GM18867 (cell line): ENCODE measurements at regions not wholly inside any gene's neighbourhood (a gene's known extent, or its start where the extent isn't known, plus 50 kb on each side); places are given as distances from the start of the nearest gene placed in this dataset.

ENCODE experiments used
- ATAC-seq: cut with Tn5 transposase; IDR thresholded peaks from one replicate; pipeline ENCODE4 v1.9.1; 2021; ENCODE audit warnings: mild to moderate bottlenecking, moderate library complexity; ENCODE audit not compliant: unreplicated experiment

GRCh38 chr13:74084375-74084935 lies 49.7 kb downstream of the KLF12 start:
- ATAC-seq: no peak

- ATAC-seq: no peak
These were observed 51.5 kb downstream of the KLF12 start for GRCh38 chr13:74082741-74083160.

- ATAC-seq: no peak
These were observed 53.4 kb downstream of the KLF12 start for GRCh38 chr13:74080762-74081161.

DNA sequence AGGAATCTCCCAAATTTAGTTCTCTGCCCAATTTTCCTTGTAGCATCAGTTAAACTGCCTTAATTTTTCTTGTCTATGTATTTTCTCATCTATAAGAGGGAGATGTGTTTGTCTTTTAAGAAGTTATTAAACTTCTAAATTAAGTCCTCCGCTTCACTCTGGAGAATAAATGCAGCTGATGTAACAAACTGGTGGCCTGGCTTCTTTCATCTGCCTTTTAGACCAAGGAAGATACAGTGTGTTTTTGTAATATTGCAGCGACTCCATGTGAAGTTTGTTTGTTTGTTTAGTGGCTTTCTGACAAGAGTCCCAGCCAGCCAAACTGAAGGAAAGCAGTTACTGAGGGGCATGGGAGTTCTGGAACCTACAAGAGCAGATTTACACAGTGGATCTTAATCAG lies 56.4 kb downstream of the KLF12 start:
- no peak for ATAC-seq

DNA sequence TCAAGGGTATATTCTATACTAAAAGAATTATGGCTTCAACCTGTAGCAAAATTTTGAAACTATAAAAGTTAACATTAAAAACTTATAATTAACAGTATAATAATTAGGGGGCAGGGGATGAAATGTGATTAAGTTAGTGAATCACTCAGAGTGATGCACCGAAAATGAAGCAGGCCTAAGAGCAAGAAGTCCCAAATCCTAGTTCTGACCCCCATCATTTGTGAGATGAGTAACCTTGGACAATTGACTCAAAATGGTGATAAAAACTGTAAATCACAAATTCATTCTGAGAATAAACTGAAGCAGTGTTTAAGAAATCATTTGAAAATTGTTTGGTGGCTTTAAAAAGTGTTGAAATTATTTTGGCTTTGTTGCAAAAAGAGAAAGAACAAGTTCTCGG lies 56.8 kb downstream of the KLF12 start:
- no peak for ATAC-seq

DNA sequence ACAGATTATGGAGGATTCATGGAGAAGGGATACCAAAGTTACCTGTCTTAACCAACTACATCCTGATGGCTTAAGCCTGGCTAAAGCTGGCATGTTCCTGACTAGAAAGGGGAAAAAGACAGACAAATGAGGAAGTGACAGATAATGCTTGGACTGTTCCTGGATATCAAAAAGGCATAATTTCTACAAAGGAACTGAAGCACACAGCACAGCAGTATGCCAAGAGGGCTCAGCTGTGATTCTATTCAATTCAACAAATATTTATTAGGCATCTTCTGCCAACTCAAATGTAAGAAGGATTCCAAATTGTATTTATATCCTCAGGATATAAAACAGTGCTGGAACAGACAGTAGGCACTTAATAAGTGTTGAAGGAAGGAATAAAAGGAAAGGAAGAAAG lies 59.5 kb downstream of the KLF12 start:
- no peak for ATAC-seq

DNA sequence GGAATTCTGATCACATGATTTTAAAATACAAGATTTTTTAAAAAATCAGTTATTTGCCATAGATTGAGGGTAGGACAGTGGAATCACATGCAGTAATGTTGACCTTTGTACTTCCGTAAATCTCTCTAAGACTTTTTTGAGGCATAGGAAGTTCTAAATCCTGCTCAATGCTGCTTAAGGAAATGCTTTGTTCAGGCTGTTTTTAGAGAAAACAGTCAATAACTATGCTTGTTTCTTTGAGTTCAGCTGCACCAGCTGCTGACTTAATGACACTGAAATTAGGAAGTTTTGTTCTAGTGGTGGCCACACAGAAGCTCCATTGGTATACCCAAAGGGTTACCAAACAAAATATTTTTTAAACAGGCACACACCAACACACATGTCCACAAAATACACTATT lies 60.9 kb downstream of the KLF12 start:
- ATAC-seq: no peak

GRCh38 chr13:74070513-74070912 lies 63.7 kb downstream of the KLF12 start:
- no peak for ATAC-seq

DNA sequence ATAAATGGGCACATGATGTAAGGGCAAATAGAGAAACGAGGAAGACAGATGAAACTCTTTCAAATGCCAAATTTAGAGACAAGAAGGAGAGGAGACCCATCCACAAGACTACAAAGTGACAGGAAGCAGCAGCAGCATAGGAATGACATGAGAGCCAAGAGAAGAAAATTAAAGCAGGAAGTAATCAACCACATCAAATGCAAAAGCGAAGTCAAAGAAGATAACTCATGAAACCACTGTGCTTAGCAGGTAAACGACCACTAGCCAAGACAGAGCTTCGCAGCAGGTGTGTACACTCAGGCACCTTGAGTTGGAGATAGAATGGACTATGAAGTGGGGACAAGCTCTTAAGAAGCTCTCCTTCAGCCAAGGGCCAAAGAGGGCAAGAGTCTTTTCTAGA lies 64.1 kb downstream of the KLF12 start:
- no peak for ATAC-seq

GRCh38 chr13:74068471-74068870 lies 65.7 kb downstream of the KLF12 start:
- ATAC-seq: no peak

- ATAC-seq: no peak
These were observed 66.4 kb downstream of the KLF12 start for GRCh38 chr13:74067818-74068217.

DNA sequence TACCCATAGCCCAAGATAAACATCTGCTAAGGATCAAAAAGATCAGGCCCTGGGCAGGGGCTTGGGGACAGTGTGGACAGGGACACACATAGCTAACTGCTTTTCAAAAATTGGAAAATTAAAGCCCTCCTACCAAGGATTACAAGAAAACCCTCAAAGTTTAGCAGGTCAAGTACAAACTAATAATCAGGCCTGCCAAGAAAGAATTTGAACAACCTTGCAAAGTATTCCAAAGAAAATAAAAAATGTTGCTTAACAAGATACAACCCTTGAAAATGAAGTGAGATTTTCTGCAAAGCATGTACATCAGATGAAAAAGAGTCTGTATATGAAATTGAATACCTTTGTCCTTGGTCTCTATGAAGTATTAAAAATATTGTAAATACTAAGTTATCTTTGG lies 67.3 kb downstream of the KLF12 start:
- no peak for ATAC-seq

- no peak for ATAC-seq
These were observed 69.3 kb downstream of the KLF12 start for GRCh38 chr13:74064805-74065312.

DNA sequence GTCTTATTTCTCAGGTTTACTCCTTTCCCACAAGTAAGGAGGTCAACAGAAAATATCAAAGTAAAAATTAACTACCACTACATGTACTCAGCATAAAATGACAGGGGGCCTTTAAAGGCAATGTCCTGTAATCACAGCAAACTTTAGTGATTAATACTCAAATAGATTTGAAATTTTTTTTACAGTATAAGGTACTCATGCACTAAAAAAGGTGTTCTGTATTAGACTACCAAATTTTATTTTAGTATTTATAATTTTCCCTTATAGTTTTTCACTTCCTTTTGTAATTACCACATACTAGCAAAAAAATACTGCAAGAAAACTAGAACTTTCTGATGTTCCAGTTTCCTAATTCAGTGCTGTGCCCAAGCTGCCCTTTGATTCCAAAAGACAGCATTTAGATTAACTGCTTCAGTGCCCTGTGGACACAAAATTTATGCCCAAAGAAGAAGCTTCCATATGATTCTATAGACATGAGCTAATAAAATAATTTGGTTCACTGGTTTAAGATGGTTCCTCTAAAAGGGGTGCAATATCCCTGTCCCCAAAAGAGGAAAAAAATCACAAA lies 70.6 kb downstream of the KLF12 start:
- ATAC-seq: no peak

- peak; percentile 76 for ATAC-seq
These were observed 71.3 kb downstream of the KLF12 start for GRCh38 chr13:74062933-74063332.

- ATAC-seq: peak; percentile 76
These were observed 72.1 kb downstream of the KLF12 start for GRCh38 chr13:74061926-74062595.

GRCh38 chr13:74056801-74057542 lies 77.2 kb downstream of the KLF12 start:
- no peak for ATAC-seq

GRCh38 chr13:74052402-74052928 lies 81.7 kb downstream of the KLF12 start:
- ATAC-seq: no peak

DNA sequence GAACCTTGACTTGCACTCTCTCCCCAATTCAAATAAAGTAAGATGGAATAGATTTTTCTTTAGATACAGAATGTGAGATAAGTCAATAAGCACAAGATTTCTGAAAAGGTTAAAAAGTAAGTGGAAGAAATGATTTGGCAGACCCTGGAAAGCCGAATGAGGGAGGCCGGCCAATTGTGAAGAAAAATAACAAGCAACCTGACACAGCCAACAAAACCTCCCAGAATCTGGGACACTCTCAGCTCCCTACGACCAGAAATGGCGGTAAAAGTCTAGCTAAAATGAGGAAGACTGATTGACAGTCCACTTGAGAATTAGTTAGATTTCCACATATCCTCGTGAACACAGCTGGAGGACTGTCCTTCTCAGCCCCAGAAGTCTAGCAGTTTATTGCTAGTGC lies 85.4 kb downstream of the KLF12 start:
- no peak for ATAC-seq

- no peak for ATAC-seq
These were observed 86.1 kb downstream of the KLF12 start for GRCh38 chr13:74047931-74048600.

- ATAC-seq: no peak
These were observed 87.8 kb downstream of the KLF12 start for GRCh38 chr13:74046431-74046830.
